GM23248 (cell line): ENCODE measurements at regions not wholly inside any gene's neighbourhood (a gene's known extent, or its start where the extent isn't known, plus 50 kb on each side); places are given as distances from the start of the nearest gene placed in this dataset.

ENCODE experiments used
- EZH2 ChIP-seq: fragments of 200-600 bp; sonication (generic); IDR thresholded peaks from 2 replicates; pipeline ENCODE4 v1.6.1; 2018; ENCODE audit warnings: antibody characterized with exemption, mild to moderate bottlenecking; ENCODE audit not compliant: insufficient read depth, poor library complexity, severe bottlenecking
- EZH2phosphoT487 ChIP-seq: fragments of 200-600 bp; sonication (generic); IDR thresholded peaks from 2 replicates; pipeline ENCODE4 v1.6.1; 2018; ENCODE audit warnings: antibody characterized with exemption, moderate library complexity, mild to moderate bottlenecking, low read depth; ENCODE audit not compliant: insufficient read depth

GRCh38 chr5:8981016-8981415 is 564.9 kb downstream of the SEMA5A start:
- TF ChIP-seq EZH2 (no peak), EZH2phosphoT487 (no peak)
